ENCODE measurements at regions not wholly inside any gene's neighbourhood (a gene's known extent, or its start where the extent isn't known, plus 50 kb on each side); places are given as distances from the start of the nearest gene placed in this dataset.
"Not testable (repeated sequence)": the region's sequence is repeated elsewhere in the genome, so short reads cannot be mapped to it uniquely, and the experiment has no call there.

DNA sequence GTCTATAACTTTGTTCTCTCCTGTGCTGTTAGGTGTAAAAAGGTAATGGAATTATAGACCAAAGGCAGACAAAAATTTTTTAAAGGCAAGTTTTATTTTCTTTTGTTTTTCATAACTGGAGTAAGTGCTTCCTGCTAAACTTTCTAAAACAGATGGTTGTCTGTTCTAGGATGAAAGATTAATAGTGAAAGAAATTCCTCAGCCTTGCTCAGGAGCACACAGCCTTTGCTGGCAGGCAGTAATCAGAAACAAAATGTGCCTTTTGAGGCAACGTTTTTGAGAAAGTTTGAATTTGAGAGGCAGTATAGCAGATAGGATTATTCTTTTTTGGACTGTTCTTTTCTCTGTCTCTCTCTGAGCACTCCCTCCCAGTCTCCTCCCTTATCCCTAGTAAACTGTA lies 2749.5 kb downstream of the PCDH9 start:
- Histone ChIP-seq H3K9me2 (replicated peaks; ENCODE audit: insufficient read depth, low read length) (no peaks in the 10 kb centered on the region), H2AFZ (ENCODE audit: low read length) (no peak overlapping the region), H3K79me2 (ENCODE audit: low read length) (no peaks in the 10 kb centered on the region), H3F3A (ENCODE audit: insufficient read depth, low read length) (no peaks in the 10 kb centered on the region), H3K27me3 (replicated peaks; ENCODE audit: insufficient read depth, low read length) (no peaks in the 10 kb centered on the region), H3K4me3 (ENCODE audit: low read length) (no peak overlapping the region), H3K27ac (ENCODE audit: low read length) (no peak overlapping the region), H3K36me3 (replicated peaks; ENCODE audit: insufficient read depth, low read length) (no peaks in the 10 kb centered on the region), H3K9me3 (replicated peaks; ENCODE audit: insufficient read depth, low read length) (no peaks in the 10 kb centered on the region), H3K4me2 (ENCODE audit: low read depth, low read length) (no peak overlapping the region), H4K20me1 (ENCODE audit: insufficient read depth, low read length) (no peaks in the 10 kb centered on the region), H3K4me1 (ENCODE audit: low read length) (no peaks in the 10 kb centered on the region), H3K9ac (ENCODE audit: low read length) (no peak overlapping the region)
- DNase-seq = no peak
- TF ChIP-seq EZH2phosphoT487 (IDR thresholded peaks at IDR 0.05; ENCODE audit: low read length) (no peak), EZH2 (optimal IDR thresholded peaks at IDR 0.05; ENCODE audit: low read depth, low read length) (no peak), CTCF (IDR thresholded peaks at IDR 0.05; ENCODE audit: low read length) (no peak)

- TF ChIP-seq EZH2phosphoT487 (IDR thresholded peaks at IDR 0.05; ENCODE audit: low read length) (no peak), EZH2 (optimal IDR thresholded peaks at IDR 0.05; ENCODE audit: low read depth, low read length) (no peak), CTCF (IDR thresholded peaks at IDR 0.05; ENCODE audit: low read length) (no peak)
- H3K27me3 ChIP-seq (replicated peaks; ENCODE audit: insufficient read depth, low read length) = no peaks in the 10 kb centered on the region
- H2AFZ ChIP-seq (ENCODE audit: low read length) = no peak overlapping the region
- H3K27ac ChIP-seq (ENCODE audit: low read length) = no peak overlapping the region
- no peaks in the 10 kb centered on the region for H3K9me2 ChIP-seq (replicated peaks; ENCODE audit: insufficient read depth, low read length)
- H3K4me2 ChIP-seq (ENCODE audit: low read depth, low read length) = no peak overlapping the region
- H3K9ac ChIP-seq (ENCODE audit: low read length) = no peak overlapping the region
- H3K4me3 ChIP-seq (ENCODE audit: low read length) = no peak overlapping the region
- no peaks in the 10 kb centered on the region for H3K79me2 ChIP-seq (ENCODE audit: low read length)
- H3K36me3 ChIP-seq (replicated peaks; ENCODE audit: insufficient read depth, low read length) = no peaks in the 10 kb centered on the region
- no peaks in the 10 kb centered on the region for H3F3A ChIP-seq (ENCODE audit: insufficient read depth, low read length)
- no peaks in the 10 kb centered on the region for H3K4me1 ChIP-seq (ENCODE audit: low read length)
- no peaks in the 10 kb centered on the region for H3K9me3 ChIP-seq (replicated peaks; ENCODE audit: insufficient read depth, low read length)
- no peaks in the 10 kb centered on the region for H4K20me1 ChIP-seq (ENCODE audit: insufficient read depth, low read length)
- DNase-seq = no peak
These were observed 2749.9 kb downstream of the PCDH9 start for GRCh38 chr13:64480211-64480610.

DNA sequence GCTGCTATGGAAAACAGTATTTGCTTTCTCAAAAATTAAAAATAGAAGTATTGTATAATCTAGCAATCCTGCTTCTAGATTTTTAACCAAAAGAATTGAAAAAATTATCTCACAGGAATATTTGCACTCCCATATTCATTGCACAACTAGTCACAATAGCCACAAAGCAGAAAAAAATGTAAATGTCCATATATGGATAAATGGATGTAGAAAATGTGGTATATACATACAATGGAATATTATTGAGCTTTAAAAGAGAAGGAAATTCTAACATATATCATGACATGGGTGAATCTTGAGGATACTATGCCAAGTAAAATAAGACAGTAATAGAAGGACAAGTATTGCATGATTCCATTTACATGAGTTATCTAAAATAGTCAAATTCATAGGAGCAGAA lies 2753.0 kb downstream of the PCDH9 start:
- no peaks in the 10 kb centered on the region for H3F3A ChIP-seq (ENCODE audit: insufficient read depth, low read length)
- no peak for TF ChIP-seq EZH2 (optimal IDR thresholded peaks at IDR 0.05; ENCODE audit: low read depth, low read length)
- no peak for TF ChIP-seq CTCF (IDR thresholded peaks at IDR 0.05; ENCODE audit: low read length)
- no peak for TF ChIP-seq EZH2phosphoT487 (IDR thresholded peaks at IDR 0.05; ENCODE audit: low read length)
- no peaks in the 10 kb centered on the region for H3K36me3 ChIP-seq (replicated peaks; ENCODE audit: insufficient read depth, low read length)
- no peak overlapping the region for H3K9ac ChIP-seq (ENCODE audit: low read length)
- H3K4me1 ChIP-seq (ENCODE audit: low read length) = no peaks in the 10 kb centered on the region
- H3K79me2 ChIP-seq (ENCODE audit: low read length) = no peaks in the 10 kb centered on the region
- no peaks in the 10 kb centered on the region for H4K20me1 ChIP-seq (ENCODE audit: insufficient read depth, low read length)
- H2AFZ ChIP-seq (ENCODE audit: low read length) = no peak overlapping the region
- no peaks in the 10 kb centered on the region for H3K9me3 ChIP-seq (replicated peaks; ENCODE audit: insufficient read depth, low read length)
- H3K4me3 ChIP-seq (ENCODE audit: low read length) = no peak overlapping the region
- no peaks in the 10 kb centered on the region for H3K9me2 ChIP-seq (replicated peaks; ENCODE audit: insufficient read depth, low read length)
- no peak overlapping the region for H3K4me2 ChIP-seq (ENCODE audit: low read depth, low read length)
- H3K27me3 ChIP-seq (replicated peaks; ENCODE audit: insufficient read depth, low read length) = no peaks in the 10 kb centered on the region
- DNase-seq = no peak
- no peak overlapping the region for H3K27ac ChIP-seq (ENCODE audit: low read length)

DNA sequence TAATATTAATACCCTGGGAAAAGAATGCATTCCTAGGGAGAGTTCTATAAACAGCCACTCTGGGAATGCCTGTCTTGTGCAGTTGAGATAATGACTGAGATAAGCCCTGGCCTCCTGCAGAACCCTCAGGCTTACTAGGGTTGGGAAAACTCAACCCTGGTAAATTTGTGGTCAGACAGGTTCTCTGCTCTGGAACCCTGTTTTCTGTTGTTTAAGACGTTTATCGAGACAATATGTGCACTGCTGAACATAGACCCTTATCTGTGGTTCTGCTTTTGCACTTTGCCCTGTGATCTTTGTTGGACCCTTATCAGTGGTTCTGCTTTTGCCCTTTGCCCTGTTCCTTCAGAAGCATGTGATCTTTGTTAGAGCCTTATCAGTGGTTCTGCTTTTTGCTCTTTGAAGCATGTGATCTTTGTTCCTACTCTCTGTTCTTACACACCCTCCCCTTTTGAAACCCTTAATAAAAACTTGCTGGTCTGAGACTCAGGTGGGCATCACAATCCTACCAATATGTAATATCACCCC lies 2754.0 kb downstream of the PCDH9 start:
- not testable (repeated sequence) for H3K9ac ChIP-seq (ENCODE audit: low read length); H3K27me3 ChIP-seq (replicated peaks; ENCODE audit: insufficient read depth, low read length); DNase-seq; H3K4me1 ChIP-seq (ENCODE audit: low read length); H3K4me3 ChIP-seq (ENCODE audit: low read length); H3K36me3 ChIP-seq (replicated peaks; ENCODE audit: insufficient read depth, low read length); H3K79me2 ChIP-seq (ENCODE audit: low read length); H3K4me2 ChIP-seq (ENCODE audit: low read depth, low read length); H2AFZ ChIP-seq (ENCODE audit: low read length); H4K20me1 ChIP-seq (ENCODE audit: insufficient read depth, low read length); H3K9me2 ChIP-seq (replicated peaks; ENCODE audit: insufficient read depth, low read length); H3K27ac ChIP-seq (ENCODE audit: low read length); H3F3A ChIP-seq (ENCODE audit: insufficient read depth, low read length); H3K9me3 ChIP-seq (replicated peaks; ENCODE audit: insufficient read depth, low read length)

All from MM.1S (cell line).